ENCODE measurements at regions not wholly inside any gene's neighbourhood (a gene's known extent, or its start where the extent isn't known, plus 50 kb on each side); places are given as distances from the start of the nearest gene placed in this dataset.

- TF ChIP-seq ZBTB14 (CRISPR knock-in tag; IDR thresholded peaks at IDR 0.05) (no peak), PREB (CRISPR knock-in tag; IDR thresholded peaks at IDR 0.05) (no peak), CTCF (CRISPR knock-in tag; IDR thresholded peaks at IDR 0.05) (no peak), EZH2 (conservative IDR thresholded peaks at IDR 0.05; ENCODE audit: low read depth, low read length) (no peak), ZNF367 (CRISPR knock-in tag; IDR thresholded peaks at IDR 0.05; ENCODE audit: borderline replicate concordance) (no peak), SOX5 (CRISPR knock-in tag; IDR thresholded peaks at IDR 0.05; ENCODE audit: borderline replicate concordance) (no peak), ZNF460 (CRISPR knock-in tag; IDR thresholded peaks at IDR 0.05; ENCODE audit: borderline replicate concordance) (no peak), NFATC3 (CRISPR knock-in tag; IDR thresholded peaks at IDR 0.05) (no peak), IRF2 (CRISPR knock-in tag; IDR thresholded peaks at IDR 0.05) (no peak), CEBPB (IDR thresholded peaks at IDR 0.05; ENCODE audit: borderline replicate concordance, low read depth, low read length) (no peak)
Observed at GRCh38 chr1:221527302-221527701, 214.6 kb downstream of the DUSP10 start.

Data from HepG2 (cell line).